Uterus (tissue), 3 donors: ENCODE measurements at regions not wholly inside any gene's neighbourhood (a gene's known extent, or its start where the extent isn't known, plus 50 kb on each side); places are given as distances from the start of the nearest gene placed in this dataset.

Experiments used
- DNase-seq, 2 donors: peaks; one replicate each; pipeline ENCODE4 v3.0.0-alpha.2; 2019 to 2020
- H3K27ac ChIP-seq, 2 donors: fragments of 200-600 bp; sonication (generic); 1 replicate in 1 of 2; 2 replicates in 1 of 2; pipeline ENCODE4 v1.5.1; 2016 to 2018
- H3K27me3 ChIP-seq, 2 donors: fragments of 200-600 bp; sonication (generic); one replicate each; pipeline ENCODE4 v1.5.1; 2018 to 2019; ENCODE audit warnings: control low read depth in 1 of 2
- H3K36me3 ChIP-seq, 2 donors: fragments of 200-600 bp; sonication (generic); one replicate each; pipeline ENCODE4 v1.5.1; 2019; ENCODE audit warnings: control low read depth in 1 of 2
- H3K4me1 ChIP-seq, 2 donors: fragments of 200-600 bp; sonication (generic); one replicate each; pipeline ENCODE4 v1.5.1; 2018 to 2019; ENCODE audit warnings: control low read depth in 1 of 2
- H3K4me3 ChIP-seq, 2 donors: fragments of 200-600 bp; sonication (generic); 1 replicate in 1 of 2; 2 replicates in 1 of 2; pipeline ENCODE4 v1.5.1; 2018 to 2019; ENCODE audit warnings: mild to moderate bottlenecking in 1 of 2
- H3K9me3 ChIP-seq, 2 donors: fragments of 200-600 bp; sonication (generic); one replicate each; pipeline ENCODE4 v1.5.1; 2019; ENCODE audit warnings: control low read depth in 1 of 2
- POLR2A ChIP-seq, 2 donors: fragments of 450-650 bp; IDR thresholded peaks; one replicate each; pipeline ENCODE4 v1.6.1; 2016; ENCODE audit warnings: antibody characterized with exemption in 2 of 2, mild to moderate bottlenecking in 1 of 2, moderate library complexity in 1 of 2
- intact Hi-C: fragments of 100-400 bp; cut with DNase I; formaldehyde crosslinking; loops from one replicate; pipeline ENCODE4 v1.15.1; 2023; ENCODE audit warnings: low total_unique reads
- TF ChIP-seq, protein P1 (sequence below), 4 experiments: fragments of 200-600 bp in 2 of 4; fragments of 450-650 bp in 2 of 4; sonication (generic) in 2 of 4; IDR thresholded peaks; one replicate each; pipeline ENCODE4 v1.5.1; 2016 to 2019; ENCODE audit warnings: antibody characterized with exemption in 4 of 4, mild to moderate bottlenecking in 2 of 4, moderate library complexity in 1 of 4
- donor health status: DM: yes; HTN: yes; CAD: no.

DNA sequence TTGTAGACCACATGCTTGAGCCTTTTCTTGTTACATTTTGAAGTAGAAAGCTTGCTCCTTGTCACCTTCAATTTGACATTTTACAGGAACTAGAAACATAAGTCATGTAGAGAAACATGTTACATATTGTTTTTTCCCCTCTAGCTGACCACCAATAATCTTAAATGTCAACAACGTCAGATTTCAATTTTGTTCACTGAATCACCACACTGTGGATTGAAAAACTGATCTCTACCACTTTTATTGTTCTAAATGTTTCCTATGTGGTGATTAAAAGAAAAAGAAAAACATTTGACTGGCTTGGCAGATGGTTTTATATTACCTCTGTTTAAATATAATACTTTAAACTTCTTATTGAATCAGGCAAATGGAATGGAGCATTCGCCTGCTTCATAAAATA, 87.7 kb downstream of the DSEL start:
- no peak for DNase-seq

DNA sequence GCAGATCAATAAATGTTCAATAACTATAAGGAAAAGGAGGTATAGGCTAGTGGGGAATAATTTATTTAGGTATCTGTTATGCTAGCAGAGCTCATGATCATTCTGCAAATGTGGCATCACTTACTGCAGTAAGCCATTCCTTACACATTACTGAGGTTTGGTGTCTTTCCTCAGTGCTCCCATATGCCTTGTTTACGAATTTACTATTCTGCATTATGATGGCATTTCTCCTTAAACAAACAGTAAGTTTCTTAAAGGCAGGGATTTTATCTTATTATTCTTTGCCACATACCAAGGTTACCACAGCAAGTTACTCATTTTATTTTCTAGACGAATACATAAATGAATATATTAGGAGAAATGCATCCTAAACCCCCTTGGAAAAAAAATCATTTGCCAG, 88.4 kb downstream of the DSEL start:
- no peaks in the 10 kb centered on the region for H3K36me3 ChIP-seq
- H3K4me3 ChIP-seq, result no peak overlapping the region
- DNase-seq, result no peak
- no peaks in the 10 kb centered on the region for H3K27me3 ChIP-seq
- H3K4me1 ChIP-seq, result no peaks in the 10 kb centered on the region
- no peaks in the 10 kb centered on the region for H3K9me3 ChIP-seq
- TF ChIP-seq, protein P1, sequence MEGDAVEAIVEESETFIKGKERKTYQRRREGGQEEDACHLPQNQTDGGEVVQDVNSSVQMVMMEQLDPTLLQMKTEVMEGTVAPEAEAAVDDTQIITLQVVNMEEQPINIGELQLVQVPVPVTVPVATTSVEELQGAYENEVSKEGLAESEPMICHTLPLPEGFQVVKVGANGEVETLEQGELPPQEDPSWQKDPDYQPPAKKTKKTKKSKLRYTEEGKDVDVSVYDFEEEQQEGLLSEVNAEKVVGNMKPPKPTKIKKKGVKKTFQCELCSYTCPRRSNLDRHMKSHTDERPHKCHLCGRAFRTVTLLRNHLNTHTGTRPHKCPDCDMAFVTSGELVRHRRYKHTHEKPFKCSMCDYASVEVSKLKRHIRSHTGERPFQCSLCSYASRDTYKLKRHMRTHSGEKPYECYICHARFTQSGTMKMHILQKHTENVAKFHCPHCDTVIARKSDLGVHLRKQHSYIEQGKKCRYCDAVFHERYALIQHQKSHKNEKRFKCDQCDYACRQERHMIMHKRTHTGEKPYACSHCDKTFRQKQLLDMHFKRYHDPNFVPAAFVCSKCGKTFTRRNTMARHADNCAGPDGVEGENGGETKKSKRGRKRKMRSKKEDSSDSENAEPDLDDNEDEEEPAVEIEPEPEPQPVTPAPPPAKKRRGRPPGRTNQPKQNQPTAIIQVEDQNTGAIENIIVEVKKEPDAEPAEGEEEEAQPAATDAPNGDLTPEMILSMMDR (IDR thresholded peaks at IDR 0.05), result no peak
- no peak for TF ChIP-seq POLR2A (IDR thresholded peaks at IDR 0.05)
- no peak overlapping the region for H3K27ac ChIP-seq
- intact Hi-C loops, result no loop called here

More for the DNA sequence above, 87.7 kb downstream of the DSEL start:
- no peaks in the 10 kb centered on the region for H3K36me3 ChIP-seq
- no peaks in the 10 kb centered on the region for H3K4me1 ChIP-seq
- H3K27ac ChIP-seq, result no peak overlapping the region
- no peak overlapping the region for H3K4me3 ChIP-seq
- no peaks in the 10 kb centered on the region for H3K9me3 ChIP-seq
- no peaks in the 10 kb centered on the region for H3K27me3 ChIP-seq
- TF ChIP-seq POLR2A (IDR thresholded peaks at IDR 0.05), result no peak
- TF ChIP-seq, protein P1 (IDR thresholded peaks at IDR 0.05), result no peak
- intact Hi-C loops, result no loop called here

- DNase-seq, result no peak
- intact Hi-C loops, result no loop called here
- Histone ChIP-seq H3K4me3 (no peak overlapping the region), H3K36me3 (no peaks in the 10 kb centered on the region), H3K9me3 (no peaks in the 10 kb centered on the region), H3K4me1 (no peaks in the 10 kb centered on the region), H3K27ac (no peak overlapping the region), H3K27me3 (no peaks in the 10 kb centered on the region)
- TF ChIP-seq, protein P1 (IDR thresholded peaks at IDR 0.05), result no peak
- no peak for TF ChIP-seq POLR2A (IDR thresholded peaks at IDR 0.05)
Measured at GRCh38 chr18:67426486-67426885, 90.0 kb downstream of the DSEL start.

DNA sequence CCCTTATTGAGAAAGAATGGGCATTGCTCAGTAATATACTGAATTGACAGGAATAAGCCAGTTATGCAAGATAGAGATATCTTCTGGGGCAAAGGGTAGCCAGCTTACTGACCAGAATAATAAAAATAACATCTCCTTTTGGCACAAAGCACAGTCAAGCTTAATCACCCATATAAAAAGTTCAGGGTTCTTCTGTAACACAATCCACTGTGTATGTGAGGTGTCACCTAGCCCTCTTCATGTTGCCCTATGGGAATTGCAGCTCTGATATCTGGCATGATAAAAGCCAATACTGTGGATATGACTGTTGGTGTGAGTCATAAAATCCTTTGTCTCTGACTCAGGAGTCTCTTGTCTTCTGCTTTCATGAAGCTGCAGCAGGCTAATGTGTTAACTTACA, 90.8 kb downstream of the DSEL start:
- no peak overlapping the region for H3K4me3 ChIP-seq
- H3K36me3 ChIP-seq, result no peaks in the 10 kb centered on the region
- intact Hi-C loops, result no loop called here
- DNase-seq, result no peak
- H3K4me1 ChIP-seq, result no peaks in the 10 kb centered on the region
- H3K27me3 ChIP-seq, result no peaks in the 10 kb centered on the region
- TF ChIP-seq, protein P1 (IDR thresholded peaks at IDR 0.05), result no peak
- no peak for TF ChIP-seq POLR2A (IDR thresholded peaks at IDR 0.05)
- no peak overlapping the region for H3K27ac ChIP-seq
- no peaks in the 10 kb centered on the region for H3K9me3 ChIP-seq

GRCh38 chr18:67421651-67422050, 94.9 kb downstream of the DSEL start:
- Histone ChIP-seq H3K27ac (no peak overlapping the region), H3K4me3 (no peak overlapping the region), H3K9me3 (no peaks in the 10 kb centered on the region), H3K4me1 (no peaks in the 10 kb centered on the region), H3K27me3 (no peaks in the 10 kb centered on the region), H3K36me3 (no peaks in the 10 kb centered on the region)
- no peak for DNase-seq
- TF ChIP-seq POLR2A (IDR thresholded peaks at IDR 0.05), result no peak
- TF ChIP-seq, protein P1 (IDR thresholded peaks at IDR 0.05), result no peak
- intact Hi-C loops, result no loop called here
